Heart left ventricle (tissue), 13 donors: ENCODE measurements at regions not wholly inside any gene's neighbourhood (a gene's known extent, or its start where the extent isn't known, plus 50 kb on each side); places are given as distances from the start of the nearest gene placed in this dataset.
"Not testable (repeated sequence)": the region's sequence is repeated elsewhere in the genome, so short reads cannot be mapped to it uniquely, and the experiment has no call there.

Source experiments
- POLR2A ChIP-seq, 2 donors: fragments of 450-650 bp; IDR thresholded peaks; one replicate each; pipeline ENCODE4 v1.6.1; 2017; ENCODE audit warnings: antibody characterized with exemption in 2 of 2, mild to moderate bottlenecking in 2 of 2, moderate library complexity in 2 of 2
- TF ChIP-seq, protein P1 (sequence below), 12 donors: fragments of 200-600 bp; sonication (generic) in 4 of 12; IDR thresholded peaks; one replicate each; pipeline versions ENCODE4 v1.5.0 to v1.8.0; 2018 to 2022; ENCODE audit warnings: antibody characterized with exemption in 12 of 12, mild to moderate bottlenecking in 5 of 12
- donor health status: ischemic (EF 13 %, LVEDD 7.1; RV severe dilation, severe dysfunction).
- donor health status: DM: no; HTN: yes; CAD: no.
- donor health status: DM: no; HTN: no; CAD: no.
- donor health status: ischemic (EF 25% LVEDD 6.9; RV normal size, moderate dysfunction).
- donor health status: ischemic (EF 25% LVEDD 5.7; RV mildly dilated, moderate dysfunction).
- donor health status: ischemic (EF 35%, LVEDD 5.7; RV mildly dilated, moderate dysfunction).
- donor health status: nonischemic (EF 11% LVEDD 7.7; RV severe dilation, severe dysfunction).
- donor health status: DM: yes; HTN: yes; CAD: no.
- donor health status: PGD.
- donor health status: ischemic (EF 29% LVEDD 5.4; RV normal size, mild dysfunction).
- donor health status: nonischemic (EF 23%, LVEDD 6.1; RV moderate dilation, normal function).

DNA sequence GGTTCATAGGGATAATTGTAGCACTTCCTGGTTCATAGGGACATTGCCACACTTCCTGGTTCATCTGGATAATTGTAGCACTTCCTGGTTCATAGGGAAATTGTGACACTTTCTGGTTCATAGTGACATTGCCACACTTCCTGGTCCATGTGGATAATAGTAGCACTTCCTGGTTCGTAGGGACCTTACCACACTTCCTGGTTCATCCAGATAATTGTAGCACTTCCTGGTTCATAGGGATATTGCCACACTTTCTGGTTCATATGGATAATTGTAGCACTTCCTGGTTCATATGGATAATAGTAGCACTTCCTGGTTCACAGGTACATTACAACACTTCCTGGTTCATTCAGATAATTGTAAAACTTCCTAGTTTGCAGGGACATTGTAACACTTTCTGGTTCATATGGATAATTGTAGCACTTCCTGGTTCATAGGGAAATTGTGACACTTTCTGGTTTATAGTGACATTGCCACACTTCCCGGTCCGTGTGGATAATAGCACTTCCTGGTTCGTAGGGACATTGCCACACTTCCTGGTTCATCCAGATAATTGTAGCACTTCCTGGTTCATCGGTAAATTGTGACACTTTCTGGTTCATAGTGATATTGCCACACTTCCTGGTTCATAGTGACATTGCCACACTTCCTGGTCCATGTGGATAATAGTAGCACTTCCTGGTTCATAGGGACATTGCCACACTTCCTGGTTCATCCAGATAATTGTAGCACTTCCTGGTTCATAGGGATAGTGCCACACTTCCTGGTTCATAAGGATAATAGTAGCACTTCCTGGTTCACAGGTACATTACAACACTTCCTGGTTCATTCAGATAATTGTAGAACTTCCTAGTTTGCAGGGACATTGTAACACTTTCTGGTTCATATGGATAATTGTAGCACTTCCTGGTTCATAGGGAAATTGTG, 60.8 kb upstream of the CD99 start:
- TF ChIP-seq, protein P1, sequence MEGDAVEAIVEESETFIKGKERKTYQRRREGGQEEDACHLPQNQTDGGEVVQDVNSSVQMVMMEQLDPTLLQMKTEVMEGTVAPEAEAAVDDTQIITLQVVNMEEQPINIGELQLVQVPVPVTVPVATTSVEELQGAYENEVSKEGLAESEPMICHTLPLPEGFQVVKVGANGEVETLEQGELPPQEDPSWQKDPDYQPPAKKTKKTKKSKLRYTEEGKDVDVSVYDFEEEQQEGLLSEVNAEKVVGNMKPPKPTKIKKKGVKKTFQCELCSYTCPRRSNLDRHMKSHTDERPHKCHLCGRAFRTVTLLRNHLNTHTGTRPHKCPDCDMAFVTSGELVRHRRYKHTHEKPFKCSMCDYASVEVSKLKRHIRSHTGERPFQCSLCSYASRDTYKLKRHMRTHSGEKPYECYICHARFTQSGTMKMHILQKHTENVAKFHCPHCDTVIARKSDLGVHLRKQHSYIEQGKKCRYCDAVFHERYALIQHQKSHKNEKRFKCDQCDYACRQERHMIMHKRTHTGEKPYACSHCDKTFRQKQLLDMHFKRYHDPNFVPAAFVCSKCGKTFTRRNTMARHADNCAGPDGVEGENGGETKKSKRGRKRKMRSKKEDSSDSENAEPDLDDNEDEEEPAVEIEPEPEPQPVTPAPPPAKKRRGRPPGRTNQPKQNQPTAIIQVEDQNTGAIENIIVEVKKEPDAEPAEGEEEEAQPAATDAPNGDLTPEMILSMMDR (IDR thresholded peaks at IDR 0.05), result not testable (repeated sequence)
- TF ChIP-seq POLR2A (IDR thresholded peaks at IDR 0.05), result not testable (repeated sequence)
